Mucosa of descending colon (tissue), 3 donors: ENCODE measurements at regions not wholly inside any gene's neighbourhood (a gene's known extent, or its start where the extent isn't known, plus 50 kb on each side); places are given as distances from the start of the nearest gene placed in this dataset.

Experiments used
- ATAC-seq: fragments of 200-7000 bp; cut with Tn5 transposase; one replicate; pipeline ENCODE4 v1.9.1; 2020; ENCODE audit warnings: mild to moderate bottlenecking, moderate library complexity
- DNase-seq, 3 donors: peaks; one replicate each; pipeline ENCODE4 v3.0.0-alpha.2; 2020
- H3K36me3 ChIP-seq: fragments of 200-600 bp; one replicate; pipeline ENCODE4 v1.8.0; 2021; ENCODE audit warnings: low read depth, mild to moderate bottlenecking
- H3K4me1 ChIP-seq: fragments of 200-600 bp; one replicate; pipeline ENCODE4 v1.8.0; 2021; ENCODE audit warnings: low read depth, mild to moderate bottlenecking
- H3K4me3 ChIP-seq: fragments of 200-600 bp; one replicate; pipeline ENCODE4 v1.8.0; 2021; ENCODE audit warnings: mild to moderate bottlenecking
- H3K9me3 ChIP-seq: fragments of 200-600 bp; one replicate; pipeline ENCODE4 v1.8.0; 2021; ENCODE audit warnings: mild to moderate bottlenecking
- CTCF ChIP-seq: fragments of 200-600 bp; IDR thresholded peaks from one replicate; pipeline ENCODE4 v1.8.0; 2022; ENCODE audit warnings: antibody characterized with exemption, mild to moderate bottlenecking
- intact Hi-C, 2 donors: fragments of 100-400 bp; cut with DNase I in 1 of 2; cut with micrococcal nuclease in 1 of 2; formaldehyde crosslinking; loops; one replicate each; pipeline versions ENCODE4 v1.11.0 to v1.11.1; 2022; cut with DNase I, micrococcal nuclease
- donor health status: DM: no; HTN: no; CAD: no; lungs with moderate emphysema.
- donor health status: DM: no; HTN: no; CAD: no.
- donor health status: DM: no; HTN: yes; CAD: no.

GRCh38 chr12:17416748-17417147 is 673.2 kb downstream of the RERGL start:
- Histone ChIP-seq H3K4me3 (no peak overlapping the region), H3K4me1 (no peaks in the 10 kb centered on the region), H3K36me3 (no peaks in the 10 kb centered on the region), H3K9me3 (peaks cover 43% of the 10 kb centered on the region)
- TF ChIP-seq CTCF: no peak
- ATAC-seq (no peak), DNase-seq (no peak)
- intact Hi-C loops: no loop called here

DNA sequence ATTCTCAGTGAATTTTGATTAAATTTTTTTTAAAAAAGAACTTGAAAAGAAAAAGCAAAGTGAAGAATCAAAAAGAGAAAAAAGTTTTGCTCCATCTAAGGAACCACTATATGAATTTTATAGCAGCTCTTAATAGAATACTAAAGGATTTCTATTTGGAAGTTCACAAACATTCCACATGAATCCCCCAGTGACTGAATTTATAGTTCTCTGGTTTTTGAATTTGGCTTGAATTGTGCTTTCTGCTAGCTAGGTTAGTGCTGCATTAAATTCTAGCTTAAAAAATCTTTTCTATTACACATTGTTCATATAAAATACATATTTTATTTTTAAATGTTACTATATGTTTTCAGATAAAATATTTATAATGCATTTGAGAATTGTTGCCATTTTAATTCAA is 675.4 kb downstream of the RERGL start:
- Histone ChIP-seq H3K9me3 (peaks cover 49% of the 10 kb centered on the region), H3K36me3 (no peaks in the 10 kb centered on the region), H3K4me1 (no peaks in the 10 kb centered on the region), H3K4me3 (no peak overlapping the region)
- TF ChIP-seq CTCF: no peak
- intact Hi-C loops: no loop called here
- DNase-seq (no peak), ATAC-seq (no peak)

- Histone ChIP-seq H3K4me3 (no peak overlapping the region), H3K36me3 (no peaks in the 10 kb centered on the region), H3K4me1 (no peaks in the 10 kb centered on the region), H3K9me3 (peaks cover 34% of the 10 kb centered on the region)
- DNase-seq (no peak), ATAC-seq (no peak)
- no peak for TF ChIP-seq CTCF
- intact Hi-C loops: no loop called here
Measured at GRCh38 chr12:17411662-17412061, 678.3 kb downstream of the RERGL start.

GRCh38 chr12:17388679-17389078 is 701.3 kb downstream of the RERGL start:
- H3K36me3 ChIP-seq: no peaks in the 10 kb centered on the region
- no peak overlapping the region for H3K4me3 ChIP-seq
- H3K4me1 ChIP-seq: no peaks in the 10 kb centered on the region
- no peak for DNase-seq
- no peak for TF ChIP-seq CTCF
- H3K9me3 ChIP-seq: peaks cover 14% of the 10 kb centered on the region
- no peak for ATAC-seq
- intact Hi-C loops: no loop called here

- H3K36me3 ChIP-seq: no peaks in the 10 kb centered on the region
- ATAC-seq (no peak), DNase-seq (no peak)
- no peak overlapping the region for H3K4me3 ChIP-seq
- H3K4me1 ChIP-seq: no peaks in the 10 kb centered on the region
- intact Hi-C loops: no loop called here
- no peak for TF ChIP-seq CTCF
- H3K9me3 ChIP-seq: peaks cover 4% of the 10 kb centered on the region
Measured at GRCh38 chr12:17383321-17383720, 706.7 kb downstream of the RERGL start.

GRCh38 chr12:17381211-17381610 is 708.8 kb downstream of the RERGL start:
- intact Hi-C loops: no loop called here
- DNase-seq (no peak), ATAC-seq (no peak)
- H3K4me3 ChIP-seq: no peak overlapping the region
- H3K4me1 ChIP-seq: no peaks in the 10 kb centered on the region
- H3K36me3 ChIP-seq: no peaks in the 10 kb centered on the region
- no peak for TF ChIP-seq CTCF
- no peaks in the 10 kb centered on the region for H3K9me3 ChIP-seq
